ENCODE measurements at regions not wholly inside any gene's neighbourhood (a gene's known extent, or its start where the extent isn't known, plus 50 kb on each side); places are given as distances from the start of the nearest gene placed in this dataset.

GRCh38 chr3:124352149-124352539 lies 360.2 kb upstream of the ROPN1 start:
- TF ChIP-seq CTCF (IDR thresholded peaks at IDR 0.05; ENCODE audit: low read length), result no peak
- TF ChIP-seq EZH2phosphoT487 (IDR thresholded peaks at IDR 0.05; ENCODE audit: low read length), result no peak
